Neural crest cell (in vitro differentiated cells): ENCODE measurements at regions not wholly inside any gene's neighbourhood (a gene's known extent, or its start where the extent isn't known, plus 50 kb on each side); places are given as distances from the start of the nearest gene placed in this dataset.

Experiments used
- DNase-seq: peaks from one replicate; pipeline ENCODE4 v3.0.0; 2021; ENCODE audit warnings: low read depth, mixed read lengths, low spot score
- H3K27ac Mint-ChIP-seq: one replicate; pipeline ENCODE4 v1.8.0; 2021; ENCODE audit warnings: mild to moderate bottlenecking, mixed read lengths; ENCODE audit not compliant: unreplicated experiment
- H3K27me3 Mint-ChIP-seq: 2 replicates; pipeline ENCODE4 v1.8.0; 2021; ENCODE audit warnings: low read depth, mild to moderate bottlenecking, mixed read lengths
- H3K36me3 Mint-ChIP-seq: 2 replicates; pipeline ENCODE4 v1.8.0; 2021; ENCODE audit warnings: low read depth, mild to moderate bottlenecking, mixed read lengths
- H3K4me1 Mint-ChIP-seq: 2 replicates; pipeline ENCODE4 v1.8.0; 2021; ENCODE audit warnings: mixed read lengths
- H3K4me3 Mint-ChIP-seq: one replicate; pipeline ENCODE4 v1.8.0; 2021; ENCODE audit warnings: mild to moderate bottlenecking, mixed read lengths
- H3K9me3 Mint-ChIP-seq: 2 replicates; pipeline ENCODE4 v1.8.0; 2021; ENCODE audit warnings: mixed read lengths
- TF ChIP-seq, protein P1 (sequence below): fragments of 200-600 bp; sonication (generic); conservative IDR thresholded peaks from 2 replicates; pipeline ENCODE4 v1.5.0; 2021; ENCODE audit warnings: antibody characterized with exemption, mild to moderate bottlenecking

DNA sequence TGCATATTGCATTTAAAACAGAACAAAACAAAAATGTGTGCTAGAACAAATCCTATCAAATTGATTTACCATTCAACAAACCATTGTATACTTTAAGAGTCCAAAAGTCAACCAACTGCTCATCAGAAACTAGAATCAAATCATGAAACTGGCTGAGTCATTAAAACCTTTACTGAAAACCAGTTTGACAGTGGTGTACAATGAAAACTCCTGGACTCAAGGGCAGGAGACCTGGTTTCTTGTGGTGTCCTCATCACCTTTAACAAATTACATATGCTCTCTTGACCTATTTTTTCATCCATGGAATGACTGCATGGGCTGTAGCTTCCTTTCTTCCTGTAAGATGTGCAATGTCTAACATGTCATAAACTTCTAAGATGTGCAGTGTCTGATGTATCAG lies 315.3 kb upstream of the SLC30A5 start:
- no peaks in the 10 kb centered on the region for H3K4me1 Mint-ChIP-seq
- no peaks in the 10 kb centered on the region for H3K36me3 Mint-ChIP-seq
- no peak for DNase-seq
- TF ChIP-seq, protein P1, sequence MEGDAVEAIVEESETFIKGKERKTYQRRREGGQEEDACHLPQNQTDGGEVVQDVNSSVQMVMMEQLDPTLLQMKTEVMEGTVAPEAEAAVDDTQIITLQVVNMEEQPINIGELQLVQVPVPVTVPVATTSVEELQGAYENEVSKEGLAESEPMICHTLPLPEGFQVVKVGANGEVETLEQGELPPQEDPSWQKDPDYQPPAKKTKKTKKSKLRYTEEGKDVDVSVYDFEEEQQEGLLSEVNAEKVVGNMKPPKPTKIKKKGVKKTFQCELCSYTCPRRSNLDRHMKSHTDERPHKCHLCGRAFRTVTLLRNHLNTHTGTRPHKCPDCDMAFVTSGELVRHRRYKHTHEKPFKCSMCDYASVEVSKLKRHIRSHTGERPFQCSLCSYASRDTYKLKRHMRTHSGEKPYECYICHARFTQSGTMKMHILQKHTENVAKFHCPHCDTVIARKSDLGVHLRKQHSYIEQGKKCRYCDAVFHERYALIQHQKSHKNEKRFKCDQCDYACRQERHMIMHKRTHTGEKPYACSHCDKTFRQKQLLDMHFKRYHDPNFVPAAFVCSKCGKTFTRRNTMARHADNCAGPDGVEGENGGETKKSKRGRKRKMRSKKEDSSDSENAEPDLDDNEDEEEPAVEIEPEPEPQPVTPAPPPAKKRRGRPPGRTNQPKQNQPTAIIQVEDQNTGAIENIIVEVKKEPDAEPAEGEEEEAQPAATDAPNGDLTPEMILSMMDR: no peak
- H3K9me3 Mint-ChIP-seq: no peaks in the 10 kb centered on the region
- H3K27ac Mint-ChIP-seq: no peak overlapping the region
- H3K4me3 Mint-ChIP-seq: no peak overlapping the region
- H3K27me3 Mint-ChIP-seq: no peaks in the 10 kb centered on the region

GRCh38 chr5:68780299-68780955 lies 313.4 kb upstream of the SLC30A5 start:
- no peak for DNase-seq
- H3K27me3 Mint-ChIP-seq: no peaks in the 10 kb centered on the region
- TF ChIP-seq, protein P1: no peak
- H3K36me3 Mint-ChIP-seq: no peaks in the 10 kb centered on the region
- no peaks in the 10 kb centered on the region for H3K4me1 Mint-ChIP-seq
- H3K27ac Mint-ChIP-seq: no peak overlapping the region
- H3K9me3 Mint-ChIP-seq: peaks cover 7% of the 10 kb centered on the region
- H3K4me3 Mint-ChIP-seq: no peak overlapping the region

DNA sequence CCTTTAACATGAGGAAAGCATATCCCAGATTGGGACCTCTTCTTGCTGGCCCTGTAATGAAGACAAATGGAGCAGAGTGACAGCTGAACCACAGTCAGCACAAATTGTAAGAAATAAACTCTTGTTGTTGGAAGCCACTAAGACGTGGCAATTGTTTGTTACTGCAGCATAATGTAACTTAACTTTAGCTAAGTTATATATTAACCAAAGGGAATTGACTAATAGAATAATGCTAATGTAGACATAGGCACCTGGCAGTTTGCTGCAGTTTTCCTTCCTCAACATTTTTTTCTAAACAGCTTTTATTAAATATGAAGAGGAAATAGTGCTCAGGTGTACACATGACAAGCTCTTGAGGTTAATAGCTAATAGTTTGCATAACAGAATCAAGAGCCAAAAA lies 300.7 kb upstream of the SLC30A5 start:
- H3K27ac Mint-ChIP-seq: no peak overlapping the region
- TF ChIP-seq, protein P1: no peak
- H3K4me3 Mint-ChIP-seq: no peak overlapping the region
- H3K36me3 Mint-ChIP-seq: no peaks in the 10 kb centered on the region
- no peaks in the 10 kb centered on the region for H3K27me3 Mint-ChIP-seq
- peaks cover 16% of the 10 kb centered on the region for H3K4me1 Mint-ChIP-seq
- H3K9me3 Mint-ChIP-seq: peaks cover 3% of the 10 kb centered on the region
- DNase-seq: no peak

GRCh38 chr5:68793993-68794392 lies 299.8 kb upstream of the SLC30A5 start:
- Mint-ChIP-seq H3K9me3 (peaks cover 3% of the 10 kb centered on the region), H3K36me3 (no peaks in the 10 kb centered on the region), H3K4me3 (no peak overlapping the region), H3K27me3 (no peaks in the 10 kb centered on the region), H3K27ac (no peak overlapping the region), H3K4me1 (peaks cover 10% of the 10 kb centered on the region)
- TF ChIP-seq, protein P1: no peak
- no peak for DNase-seq

DNA sequence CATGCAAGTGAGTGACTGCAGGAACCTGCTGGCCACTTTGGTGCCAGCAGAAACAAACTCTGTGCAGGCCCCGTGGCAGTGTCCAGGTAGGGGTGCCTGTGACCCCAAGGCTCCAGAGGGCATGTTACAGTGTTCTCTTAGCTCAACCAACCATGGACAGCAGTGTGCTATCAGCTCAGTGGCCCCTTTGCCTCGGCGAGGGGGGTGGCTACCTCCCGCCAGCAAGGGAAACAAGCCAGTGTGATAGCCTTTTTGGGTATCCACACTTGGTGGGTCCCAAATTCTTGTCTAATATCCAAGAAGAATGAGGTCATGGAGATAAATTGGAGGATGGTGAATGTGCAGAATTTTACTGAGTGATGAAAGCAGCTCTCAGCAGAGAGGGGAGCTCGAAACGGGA lies 298.6 kb upstream of the SLC30A5 start:
- DNase-seq: no peak
- H3K36me3 Mint-ChIP-seq: no peaks in the 10 kb centered on the region
- H3K4me1 Mint-ChIP-seq: peaks cover 4% of the 10 kb centered on the region
- TF ChIP-seq, protein P1: no peak
- H3K27ac Mint-ChIP-seq: no peak overlapping the region
- no peaks in the 10 kb centered on the region for H3K27me3 Mint-ChIP-seq
- peaks cover 3% of the 10 kb centered on the region for H3K9me3 Mint-ChIP-seq
- no peak overlapping the region for H3K4me3 Mint-ChIP-seq
